Pancreas (tissue), 10 donors: ENCODE measurements at regions not wholly inside any gene's neighbourhood (a gene's known extent, or its start where the extent isn't known, plus 50 kb on each side); places are given as distances from the start of the nearest gene placed in this dataset.

Source experiments
- ATAC-seq, 4 donors: fragments of 200-7000 bp; cut with Tn5 transposase; one replicate each; pipeline versions ENCODE4 v1.8.0 to v1.9.1; 2020; ENCODE audit warnings: mild to moderate bottlenecking in 4 of 4, moderate library complexity in 4 of 4
- DNase-seq, 6 donors: peaks; one replicate each; pipeline ENCODE4 v3.0.0-alpha.2; 2020
- FAIRE-seq: peaks from 2 replicates; lab custom pipeline; 2012; peaks lifted over from hg19 to GRCh38; lab: Jason Lieb, UNC
- H3K27ac ChIP-seq, 4 donors: fragments of 200-600 bp; sonication (generic); 1 replicate in 3 of 4; 2 replicates in 1 of 4; pipeline versions ENCODE4 v1.5.0 to v1.8.0; 2020
- H3K27me3 ChIP-seq, 4 donors: fragments of 200-600 bp; one replicate each; pipeline ENCODE4 v1.8.0; 2021
- H3K36me3 ChIP-seq, 3 donors: fragments of 200-600 bp; sonication (generic) in 1 of 3; one replicate each; pipeline versions ENCODE4 v1.5.0 to v1.8.0; 2020 to 2021
- H3K4me1 ChIP-seq, 3 donors: fragments of 200-600 bp; one replicate each; pipeline ENCODE4 v1.8.0; 2021
- H3K4me3 ChIP-seq, 4 donors: fragments of 200-600 bp; sonication (generic) in 2 of 4; one replicate each; pipeline versions ENCODE4 v1.5.0 to v1.8.0; 2020 to 2021
- H3K9me3 ChIP-seq, 4 donors: fragments of 200-600 bp; one replicate each; pipeline ENCODE4 v1.8.0; 2021
- CTCF ChIP-seq, 4 donors: fragments of 200-600 bp; sonication (generic) in 3 of 4; IDR thresholded peaks; one replicate each; pipeline versions ENCODE4 v1.5.0 to v1.8.0; 2021; ENCODE audit warnings: antibody characterized with exemption in 4 of 4
- WGBS, 2 donors: extraction: QIAGEN DNeasy Blood & Tissue Kit; methylation state at CpG; one replicate each; pipeline ENCODE4 v1.1.7; 2013; 5-methylcytosine and 5-hydroxymethylcytosine counted together
- intact Hi-C, 3 donors: fragments of 100-400 bp; cut with DNase I; formaldehyde crosslinking; loops; one replicate each; pipeline versions ENCODE4 v1.11.1 to v1.14.2; 2022
- donor health status: healthy with polysubstance abuse.
- donor health status: DM: no; HTN: no; CAD: no; lungs with moderate emphysema.
- donor health status: DM: no; HTN: no; CAD: no.
- donor health status: control.
- donor health status: control.
- donor health status: Bipolar disorder and iron deficiency.
- donor health status: DM: yes; HTN: yes; CAD: no.
- donor health status: DM: no; HTN: no; CAD: no.
- donor health status: DM: no; HTN: no; CAD: no.
- donor health status: DM: yes; HTN: yes; CAD: no.

GRCh38 chr11:69372589-69373250 is 78.8 kb downstream of the MYEOV start:
- Histone ChIP-seq H3K4me3 (no peak overlapping the region), H3K27me3 (no peaks in the 10 kb centered on the region), H3K36me3 (no peaks in the 10 kb centered on the region), H3K27ac (no peak overlapping the region), H3K9me3 (no peaks in the 10 kb centered on the region), H3K4me1 (no peaks in the 10 kb centered on the region)
- no peak for FAIRE-seq
- intact Hi-C loops = no loop called here
- ATAC-seq = no peak
- DNase-seq = peak in 1 of 6 donors; percentile 3
- TF ChIP-seq CTCF (IDR thresholded peaks at IDR 0.05) = no peak
- WGBS, 2 donors = 87% methylated on average over 13 of the region's 13 CpGs

GRCh38 chr11:69373251-69373635 is 79.3 kb downstream of the MYEOV start:
- no peak for TF ChIP-seq CTCF (IDR thresholded peaks at IDR 0.05)
- no peaks in the 10 kb centered on the region for H3K4me1 ChIP-seq
- H3K27me3 ChIP-seq = no peaks in the 10 kb centered on the region
- FAIRE-seq = no peak
- no peak overlapping the region for H3K27ac ChIP-seq
- no peaks in the 10 kb centered on the region for H3K9me3 ChIP-seq
- DNase-seq = peak in 1 of 6 donors; percentile 7
- 85 to 100% methylated on average over 2 of the region's 2 CpGs for WGBS, 2 donors
- intact Hi-C loops = no loop called here
- no peaks in the 10 kb centered on the region for H3K36me3 ChIP-seq
- H3K4me3 ChIP-seq = no peak overlapping the region
- ATAC-seq = no peak

- Histone ChIP-seq H3K4me3 (no peak overlapping the region), H3K27ac (no peak overlapping the region), H3K9me3 (no peaks in the 10 kb centered on the region), H3K4me1 (no peaks in the 10 kb centered on the region), H3K27me3 (no peaks in the 10 kb centered on the region), H3K36me3 (no peaks in the 10 kb centered on the region)
- no peak for TF ChIP-seq CTCF (IDR thresholded peaks at IDR 0.05)
- DNase-seq (peak in 2 of 6 donors; percentile 8 to 44), ATAC-seq (no peak), FAIRE-seq (no peak)
- intact Hi-C loops = no loop called here
- 84 to 87% methylated on average over 22 of the region's 22 CpGs for WGBS, 2 donors
Observed at GRCh38 chr11:69374110-69374945, 80.4 kb downstream of the MYEOV start.

- WGBS, 2 donors = 87 to 90% methylated on average over 4 of the region's 4 CpGs
- Histone ChIP-seq H3K9me3 (no peaks in the 10 kb centered on the region), H3K36me3 (no peaks in the 10 kb centered on the region), H3K27me3 (no peaks in the 10 kb centered on the region), H3K4me3 (no peak overlapping the region), H3K4me1 (no peaks in the 10 kb centered on the region), H3K27ac (no peak overlapping the region)
- peak in 1 of 6 donors; percentile 5 for DNase-seq
- FAIRE-seq = no peak
- intact Hi-C loops = no loop called here
- no peak for ATAC-seq
- TF ChIP-seq CTCF (IDR thresholded peaks at IDR 0.05) = no peak
Observed at GRCh38 chr11:69374946-69375310, 81.0 kb downstream of the MYEOV start.
